CD14-positive monocyte (primary cell): ENCODE measurements at regions not wholly inside any gene's neighbourhood (a gene's known extent, or its start where the extent isn't known, plus 50 kb on each side); places are given as distances from the start of the nearest gene placed in this dataset.

Source experiments
- DNase-seq, 3 donors: peaks; one replicate each; pipeline ENCODE4 v3.0.0-alpha.2; 2011 to 2022
- H2AFZ ChIP-seq: 2 replicates; pipeline ENCODE4 v1.6.0; 2012; ENCODE audit warnings: mild to moderate bottlenecking, low read depth, low read length, inconsistent platforms; ENCODE audit not compliant: insufficient read depth, poor library complexity, severe bottlenecking
- H3K27ac ChIP-seq, 2 donors: 1 replicate in 1 of 2; 2 replicates in 1 of 2; pipeline ENCODE4 v1.5.1; 2012 to 2013; ENCODE audit warnings: low read length in 2 of 2, control low read depth in 1 of 2, inconsistent platforms in 1 of 2, low read depth in 1 of 2, mild to moderate bottlenecking in 1 of 2
- H3K27me3 ChIP-seq, 2 donors: one replicate each; pipeline versions ENCODE4 v1.6.0 to v1.6.1; 2011 to 2013; ENCODE audit warnings: low read length in 2 of 2; ENCODE audit not compliant: control insufficient read depth in 2 of 2, insufficient read depth in 2 of 2
- H3K36me3 ChIP-seq, 2 donors: replicated peaks in 1 of 2; 1 replicate in 1 of 2; 2 replicates in 1 of 2; pipeline versions ENCODE4 v1.5.1 to v1.6.1; 2012 to 2013; ENCODE audit warnings: low read length in 2 of 2, control low read depth in 1 of 2, inconsistent platforms in 1 of 2, mild to moderate bottlenecking in 1 of 2; ENCODE audit not compliant: insufficient read depth in 2 of 2, control insufficient read depth in 1 of 2
- H3K4me1 ChIP-seq, 2 donors: 1 replicate in 1 of 2; 2 replicates in 1 of 2; pipeline versions ENCODE4 v1.5.1 to v1.6.1; 2012 to 2013; ENCODE audit warnings: low read length in 2 of 2, control low read depth in 1 of 2, inconsistent platforms in 1 of 2, mild to moderate bottlenecking in 1 of 2, moderate library complexity in 1 of 2; ENCODE audit not compliant: insufficient read depth in 2 of 2, control insufficient read depth in 1 of 2
- H3K4me2 ChIP-seq: replicated peaks from 2 replicates; pipeline ENCODE3; 2012; ENCODE audit warnings: low read length, moderate library complexity, mild to moderate bottlenecking; ENCODE audit not compliant: poor library complexity, severe bottlenecking; ENCODE audit errors: extremely low read depth
- H3K4me3 ChIP-seq, 3 experiments: fragments of 200-600 bp in 1 of 3; sonication (generic) in 1 of 3; replicated peaks in 1 of 3; 1 replicate in 2 of 3; 2 replicates in 1 of 3; pipeline ENCODE4 v1.5.1; 2011 to 2013; ENCODE audit warnings: low read length in 3 of 3, mild to moderate bottlenecking in 3 of 3, control low read depth in 2 of 3, low read depth in 2 of 3, inconsistent platforms in 1 of 3, moderate library complexity in 1 of 3
- H3K79me2 ChIP-seq: 2 replicates; pipeline ENCODE4 v1.6.0; 2012; ENCODE audit warnings: mild to moderate bottlenecking, control low read depth, inconsistent platforms, low read length, moderate library complexity; ENCODE audit not compliant: insufficient read depth
- H3K9ac ChIP-seq: 2 replicates; pipeline ENCODE4 v1.6.0; 2017; ENCODE audit warnings: low read length, mild to moderate bottlenecking; ENCODE audit not compliant: insufficient read depth, poor library complexity, severe bottlenecking
- H3K9me3 ChIP-seq, 2 donors: replicated peaks in 1 of 2; 1 replicate in 1 of 2; 2 replicates in 1 of 2; pipeline versions ENCODE4 v1.5.1 to v1.6.1; 2012 to 2013; ENCODE audit warnings: low read length in 2 of 2, control low read depth in 1 of 2; ENCODE audit not compliant: control insufficient read depth in 1 of 2, insufficient read depth in 1 of 2
- H4K20me1 ChIP-seq: 2 replicates; pipeline ENCODE4 v1.6.0; 2012; ENCODE audit warnings: mild to moderate bottlenecking, low read length, control low read depth, moderate library complexity; ENCODE audit not compliant: insufficient read depth
- H3K27ac Mint-ChIP-seq, 7 donors: one replicate each; pipeline ENCODE4 v1.8.0; 2020; ENCODE audit warnings: mild to moderate bottlenecking in 7 of 7, mixed read lengths in 7 of 7, moderate library complexity in 6 of 7, inconsistent platforms in 2 of 7
- H3K27me3 Mint-ChIP-seq, 3 donors: one replicate each; pipeline ENCODE4 v1.8.0; 2021 to 2022; ENCODE audit warnings: low read depth in 3 of 3, mild to moderate bottlenecking in 3 of 3, mixed read lengths in 3 of 3, moderate library complexity in 3 of 3, inconsistent platforms in 1 of 3
- H3K36me3 Mint-ChIP-seq, 2 donors: one replicate each; pipeline ENCODE4 v1.8.0; 2020; ENCODE audit warnings: mixed read lengths in 2 of 2, inconsistent platforms in 1 of 2, mild to moderate bottlenecking in 1 of 2
- H3K4me1 Mint-ChIP-seq: one replicate; pipeline ENCODE4 v1.8.0; 2020; ENCODE audit warnings: mild to moderate bottlenecking, mixed read lengths
- H3K4me3 Mint-ChIP-seq, 2 donors: one replicate each; pipeline ENCODE4 v1.8.0; 2020; ENCODE audit warnings: mild to moderate bottlenecking in 2 of 2, mixed read lengths in 2 of 2, moderate library complexity in 1 of 2
- H3K9me3 Mint-ChIP-seq, 7 donors: one replicate each; pipeline ENCODE4 v1.8.0; 2020 to 2022; ENCODE audit warnings: mixed read lengths in 7 of 7, mild to moderate bottlenecking in 6 of 7, moderate library complexity in 6 of 7, inconsistent platforms in 2 of 7
- CTCF ChIP-seq: fragments of 200-600 bp; IDR thresholded peaks from one replicate; pipeline ENCODE4 v1.8.0; 2022; ENCODE audit warnings: antibody characterized with exemption, mild to moderate bottlenecking
- WGBS: methylation state at CpG from one replicate; pipeline ENCODE4 v1.1.5; 2013; ENCODE audit warnings: missing lambda C conversion rate; ENCODE audit not compliant: insufficient coverage; 5-methylcytosine and 5-hydroxymethylcytosine counted together
- intact Hi-C, 2 donors: fragments of 100-400 bp; cut with micrococcal nuclease; formaldehyde crosslinking; loops; one replicate each; pipeline versions ENCODE4 v1.15.0 to v1.15.1; 2023

DNA sequence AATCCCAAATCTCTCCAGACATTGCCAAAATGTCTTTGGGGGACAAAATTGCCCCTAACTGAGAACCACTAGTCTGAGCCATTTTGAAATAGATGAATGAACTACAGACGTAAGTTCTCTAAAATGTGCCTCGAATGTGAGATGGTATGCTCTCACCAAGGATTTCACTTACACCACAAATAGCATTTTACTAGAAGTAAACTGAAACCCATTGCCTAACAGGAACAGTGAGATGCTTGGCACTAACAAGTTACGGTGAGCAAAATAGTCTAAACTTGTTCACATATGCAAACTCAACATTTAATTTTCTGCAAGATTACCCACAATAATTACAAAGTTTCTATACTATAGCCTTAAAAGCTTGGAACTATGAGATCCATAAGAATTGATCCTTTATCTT lies 343.6 kb upstream of the ESRRG start:
- no peak overlapping the region for H3K27ac Mint-ChIP-seq
- Histone ChIP-seq H3K4me3 (no peak overlapping the region), H3K9me3 (no peaks in the 10 kb centered on the region), H3K9ac (no peak overlapping the region), H3K27me3 (no peaks in the 10 kb centered on the region), H3K4me2 (no peak overlapping the region), H2AFZ (no peak overlapping the region), H3K79me2 (no peaks in the 10 kb centered on the region), H3K27ac (no peak overlapping the region), H3K4me1 (no peaks in the 10 kb centered on the region), H3K36me3 (no peaks in the 10 kb centered on the region), H4K20me1 (no peaks in the 10 kb centered on the region)
- peaks cover 0 to 3% (median 0%) of the 10 kb centered on the region in 7 donors for H3K9me3 Mint-ChIP-seq
- DNase-seq = no peak
- no peak overlapping the region for H3K4me3 Mint-ChIP-seq
- H3K27me3 Mint-ChIP-seq = peaks cover 0 to 2% (median 0%) of the 10 kb centered on the region in 3 donors
- no peak for TF ChIP-seq CTCF
- H3K4me1 Mint-ChIP-seq = no peaks in the 10 kb centered on the region
- WGBS = 100% methylated on average over 1 of the region's 3 CpGs
- no peaks in the 10 kb centered on the region for H3K36me3 Mint-ChIP-seq
- intact Hi-C loops = no loop called here

DNA sequence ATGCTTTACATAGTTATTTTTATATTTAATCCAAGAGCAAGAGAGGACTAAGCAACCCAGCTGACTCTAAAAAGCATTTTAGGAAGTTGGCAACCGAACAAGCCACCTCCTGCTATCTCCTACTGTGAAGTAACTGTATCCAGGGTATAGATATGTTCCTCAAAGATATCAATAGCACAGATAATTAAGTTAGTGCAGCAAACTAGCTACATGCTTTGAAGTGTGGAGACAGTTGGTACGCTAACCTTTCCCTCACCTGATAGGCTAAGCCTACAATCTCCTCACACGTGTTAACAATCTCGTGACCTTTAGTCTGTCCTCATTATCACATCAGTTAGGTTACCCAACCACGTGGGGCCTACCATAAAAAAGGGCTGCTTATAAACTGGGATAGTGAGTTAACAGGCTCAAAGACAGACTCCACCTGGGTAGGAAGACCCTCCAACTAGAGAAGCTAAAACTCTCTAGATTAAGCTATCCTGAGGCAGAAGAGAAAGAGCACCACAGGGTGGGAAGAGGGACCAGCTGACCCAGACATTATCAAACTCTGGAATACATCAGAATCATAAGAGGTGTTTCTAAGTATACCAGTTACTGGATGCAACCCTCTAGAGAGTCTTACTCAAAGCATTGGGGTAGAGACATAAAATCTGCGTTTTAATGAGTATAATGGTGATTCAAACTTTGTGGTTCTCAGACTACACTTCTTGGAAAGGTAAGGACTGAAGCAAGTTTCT lies 340.1 kb upstream of the ESRRG start:
- no peak for DNase-seq
- Histone ChIP-seq H3K36me3 (no peaks in the 10 kb centered on the region), H3K79me2 (no peaks in the 10 kb centered on the region), H3K27ac (no peak overlapping the region), H4K20me1 (no peaks in the 10 kb centered on the region), H3K9ac (no peak overlapping the region), H3K27me3 (no peaks in the 10 kb centered on the region), H3K4me2 (no peak overlapping the region), H3K9me3 (no peaks in the 10 kb centered on the region), H3K4me1 (no peaks in the 10 kb centered on the region), H3K4me3 (no peak overlapping the region), H2AFZ (no peak overlapping the region)
- Mint-ChIP-seq H3K4me1 (no peaks in the 10 kb centered on the region), H3K36me3 (no peaks in the 10 kb centered on the region), H3K27me3 (no peaks in the 10 kb centered on the region), H3K9me3 (peaks cover 0 to 2% (median 0%) of the 10 kb centered on the region in 7 donors), H3K27ac (no peak overlapping the region), H3K4me3 (no peak overlapping the region)
- no CpG with 5 or more reads among the region's 6 CpGs for WGBS
- TF ChIP-seq CTCF = no peak
- intact Hi-C loops = no loop called here
